ENCODE measurements at regions not wholly inside any gene's neighbourhood (a gene's known extent, or its start where the extent isn't known, plus 50 kb on each side); places are given as distances from the start of the nearest gene placed in this dataset.

DNA sequence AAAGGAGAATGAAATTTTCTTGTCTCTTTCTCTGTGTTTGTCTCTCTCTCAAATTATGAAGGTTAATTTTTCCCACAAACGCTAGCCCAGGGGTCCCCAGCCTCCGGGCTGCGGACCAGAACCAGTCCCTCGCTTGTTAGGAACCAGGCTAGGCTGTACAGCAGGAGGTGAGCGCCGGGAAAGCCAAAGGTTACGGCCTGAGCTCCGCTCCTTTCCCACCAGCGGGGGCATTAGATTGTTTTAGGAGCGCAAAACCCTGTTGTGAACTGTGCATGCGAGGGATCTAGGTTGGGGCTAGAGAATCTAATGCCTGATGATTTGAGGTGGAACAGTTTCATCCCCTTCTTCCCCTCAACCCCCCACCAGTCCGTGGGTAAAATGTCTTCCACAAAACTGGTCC, 74.7 kb upstream of the ZNF385D start:
- no peaks in the 10 kb centered on the region for H3K4me1 ChIP-seq (ENCODE audit: insufficient read depth, low read length)
- no peaks in the 10 kb centered on the region for H3K36me3 ChIP-seq (ENCODE audit: insufficient read depth, low read length)
- no peak for DNase-seq (ENCODE audit: insufficient read length, low spot score, missing footprints)
- no peaks in the 10 kb centered on the region for H3K27me3 ChIP-seq (ENCODE audit: insufficient read depth, low read length)
- H3K79me2 ChIP-seq (ENCODE audit: insufficient read depth, low read length): no peaks in the 10 kb centered on the region
- no peaks in the 10 kb centered on the region for H3K9me3 ChIP-seq (ENCODE audit: low read depth, low read length)
- H3K4me2 ChIP-seq (ENCODE audit: insufficient read depth, low read length): no peak overlapping the region
- H2AFZ ChIP-seq (ENCODE audit: low read length): no peak overlapping the region
- H4K20me1 ChIP-seq (ENCODE audit: insufficient read depth, low read length): no peaks in the 10 kb centered on the region
- TF ChIP-seq, protein P1, sequence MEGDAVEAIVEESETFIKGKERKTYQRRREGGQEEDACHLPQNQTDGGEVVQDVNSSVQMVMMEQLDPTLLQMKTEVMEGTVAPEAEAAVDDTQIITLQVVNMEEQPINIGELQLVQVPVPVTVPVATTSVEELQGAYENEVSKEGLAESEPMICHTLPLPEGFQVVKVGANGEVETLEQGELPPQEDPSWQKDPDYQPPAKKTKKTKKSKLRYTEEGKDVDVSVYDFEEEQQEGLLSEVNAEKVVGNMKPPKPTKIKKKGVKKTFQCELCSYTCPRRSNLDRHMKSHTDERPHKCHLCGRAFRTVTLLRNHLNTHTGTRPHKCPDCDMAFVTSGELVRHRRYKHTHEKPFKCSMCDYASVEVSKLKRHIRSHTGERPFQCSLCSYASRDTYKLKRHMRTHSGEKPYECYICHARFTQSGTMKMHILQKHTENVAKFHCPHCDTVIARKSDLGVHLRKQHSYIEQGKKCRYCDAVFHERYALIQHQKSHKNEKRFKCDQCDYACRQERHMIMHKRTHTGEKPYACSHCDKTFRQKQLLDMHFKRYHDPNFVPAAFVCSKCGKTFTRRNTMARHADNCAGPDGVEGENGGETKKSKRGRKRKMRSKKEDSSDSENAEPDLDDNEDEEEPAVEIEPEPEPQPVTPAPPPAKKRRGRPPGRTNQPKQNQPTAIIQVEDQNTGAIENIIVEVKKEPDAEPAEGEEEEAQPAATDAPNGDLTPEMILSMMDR (IDR thresholded peaks at IDR 0.05; ENCODE audit: extremely low read depth, low read depth, low read length): no peak
- no peak overlapping the region for H3K27ac ChIP-seq (ENCODE audit: low read depth, low read length)
- no peak overlapping the region for H3K4me3 ChIP-seq (ENCODE audit: insufficient read depth, low read length)

DNA sequence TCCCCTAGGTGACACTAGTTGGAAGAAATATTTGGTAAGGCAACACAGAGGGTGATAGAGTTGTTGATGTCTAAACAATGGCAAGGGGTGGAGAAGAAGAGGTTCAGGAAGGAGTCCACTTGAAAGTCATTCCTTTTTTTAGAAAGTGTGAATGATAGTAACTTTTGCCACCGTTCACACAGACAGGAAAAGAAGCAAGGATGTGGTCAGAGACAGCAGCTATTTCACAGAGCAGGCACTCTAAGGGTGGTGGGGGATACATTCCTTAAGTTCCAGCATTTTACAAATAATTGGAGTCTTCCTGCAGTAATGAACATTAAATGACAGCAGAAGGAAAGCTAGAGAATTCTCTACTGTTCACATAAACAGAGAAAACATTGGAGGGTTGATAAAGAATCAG, 75.4 kb upstream of the ZNF385D start:
- no peaks in the 10 kb centered on the region for H3K36me3 ChIP-seq (ENCODE audit: insufficient read depth, low read length)
- no peak for DNase-seq (ENCODE audit: insufficient read length, low spot score, missing footprints)
- no peak overlapping the region for H3K4me3 ChIP-seq (ENCODE audit: insufficient read depth, low read length)
- H3K79me2 ChIP-seq (ENCODE audit: insufficient read depth, low read length): no peaks in the 10 kb centered on the region
- H3K9me3 ChIP-seq (ENCODE audit: low read depth, low read length): no peaks in the 10 kb centered on the region
- H2AFZ ChIP-seq (ENCODE audit: low read length): no peak overlapping the region
- no peaks in the 10 kb centered on the region for H4K20me1 ChIP-seq (ENCODE audit: insufficient read depth, low read length)
- no peaks in the 10 kb centered on the region for H3K4me1 ChIP-seq (ENCODE audit: insufficient read depth, low read length)
- H3K27me3 ChIP-seq (ENCODE audit: insufficient read depth, low read length): no peaks in the 10 kb centered on the region
- TF ChIP-seq, protein P1 (IDR thresholded peaks at IDR 0.05; ENCODE audit: extremely low read depth, low read depth, low read length): no peak
- no peak overlapping the region for H3K27ac ChIP-seq (ENCODE audit: low read depth, low read length)
- H3K4me2 ChIP-seq (ENCODE audit: insufficient read depth, low read length): no peak overlapping the region

GRCh38 chr3:21830541-21830940, 79.5 kb upstream of the ZNF385D start:
- Histone ChIP-seq H3K4me2 (ENCODE audit: insufficient read depth, low read length) (no peak overlapping the region), H3K36me3 (ENCODE audit: insufficient read depth, low read length) (no peaks in the 10 kb centered on the region), H2AFZ (ENCODE audit: low read length) (no peak overlapping the region), H3K4me3 (ENCODE audit: insufficient read depth, low read length) (no peak overlapping the region), H3K27ac (ENCODE audit: low read depth, low read length) (no peak overlapping the region), H3K4me1 (ENCODE audit: insufficient read depth, low read length) (no peaks in the 10 kb centered on the region), H3K27me3 (ENCODE audit: insufficient read depth, low read length) (no peaks in the 10 kb centered on the region), H4K20me1 (ENCODE audit: insufficient read depth, low read length) (no peaks in the 10 kb centered on the region), H3K9me3 (ENCODE audit: low read depth, low read length) (no peaks in the 10 kb centered on the region), H3K79me2 (ENCODE audit: insufficient read depth, low read length) (no peaks in the 10 kb centered on the region)
- DNase-seq (ENCODE audit: insufficient read length, low spot score, missing footprints): no peak
- TF ChIP-seq, protein P1 (IDR thresholded peaks at IDR 0.05; ENCODE audit: extremely low read depth, low read depth, low read length): no peak

- H3K9me3 ChIP-seq (ENCODE audit: low read depth, low read length): no peaks in the 10 kb centered on the region
- no peaks in the 10 kb centered on the region for H4K20me1 ChIP-seq (ENCODE audit: insufficient read depth, low read length)
- no peaks in the 10 kb centered on the region for H3K27me3 ChIP-seq (ENCODE audit: insufficient read depth, low read length)
- H3K4me1 ChIP-seq (ENCODE audit: insufficient read depth, low read length): no peaks in the 10 kb centered on the region
- no peak overlapping the region for H3K4me2 ChIP-seq (ENCODE audit: insufficient read depth, low read length)
- H2AFZ ChIP-seq (ENCODE audit: low read length): no peak overlapping the region
- H3K79me2 ChIP-seq (ENCODE audit: insufficient read depth, low read length): no peaks in the 10 kb centered on the region
- no peak overlapping the region for H3K27ac ChIP-seq (ENCODE audit: low read depth, low read length)
- no peak for DNase-seq (ENCODE audit: insufficient read length, low spot score, missing footprints)
- H3K4me3 ChIP-seq (ENCODE audit: insufficient read depth, low read length): no peak overlapping the region
- TF ChIP-seq, protein P1 (IDR thresholded peaks at IDR 0.05; ENCODE audit: extremely low read depth, low read depth, low read length): no peak
- no peaks in the 10 kb centered on the region for H3K36me3 ChIP-seq (ENCODE audit: insufficient read depth, low read length)
These were observed 84.3 kb upstream of the ZNF385D start for GRCh38 chr3:21835264-21835663.
